ENCODE measurements at regions not wholly inside any gene's neighbourhood (a gene's known extent, or its start where the extent isn't known, plus 50 kb on each side); places are given as distances from the start of the nearest gene placed in this dataset.

GRCh38 chr14:96979611-96980074, 182.5 kb downstream of the VRK1 start (continued):
- no peak for TF ChIP-seq MYNN (tag by site-specific recombination; IDR thresholded peaks at IDR 0.05; ENCODE audit: borderline replicate concordance)
- TF ChIP-seq, protein P1, sequence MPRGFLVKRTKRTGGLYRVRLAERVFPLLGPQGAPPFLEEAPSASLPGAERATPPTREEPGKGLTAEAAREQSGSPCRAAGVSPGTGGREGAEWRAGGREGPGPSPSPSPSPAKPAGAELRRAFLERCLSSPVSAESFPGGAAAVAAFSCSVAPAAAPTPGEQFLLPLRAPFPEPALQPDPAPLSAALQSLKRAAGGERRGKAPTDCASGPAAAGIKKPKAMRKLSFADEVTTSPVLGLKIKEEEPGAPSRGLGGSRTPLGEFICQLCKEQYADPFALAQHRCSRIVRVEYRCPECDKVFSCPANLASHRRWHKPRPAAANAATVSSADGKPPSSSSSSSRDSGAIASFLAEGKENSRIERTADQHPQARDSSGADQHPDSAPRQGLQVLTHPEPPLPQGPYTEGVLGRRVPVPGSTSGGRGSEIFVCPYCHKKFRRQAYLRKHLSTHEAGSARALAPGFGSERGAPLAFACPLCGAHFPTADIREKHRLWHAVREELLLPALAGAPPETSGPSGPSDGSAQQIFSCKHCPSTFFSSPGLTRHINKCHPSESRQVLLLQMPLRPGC (tag by site-specific recombination; IDR thresholded peaks at IDR 0.05) = peak; percentile 94
- TF ChIP-seq, protein P2, sequence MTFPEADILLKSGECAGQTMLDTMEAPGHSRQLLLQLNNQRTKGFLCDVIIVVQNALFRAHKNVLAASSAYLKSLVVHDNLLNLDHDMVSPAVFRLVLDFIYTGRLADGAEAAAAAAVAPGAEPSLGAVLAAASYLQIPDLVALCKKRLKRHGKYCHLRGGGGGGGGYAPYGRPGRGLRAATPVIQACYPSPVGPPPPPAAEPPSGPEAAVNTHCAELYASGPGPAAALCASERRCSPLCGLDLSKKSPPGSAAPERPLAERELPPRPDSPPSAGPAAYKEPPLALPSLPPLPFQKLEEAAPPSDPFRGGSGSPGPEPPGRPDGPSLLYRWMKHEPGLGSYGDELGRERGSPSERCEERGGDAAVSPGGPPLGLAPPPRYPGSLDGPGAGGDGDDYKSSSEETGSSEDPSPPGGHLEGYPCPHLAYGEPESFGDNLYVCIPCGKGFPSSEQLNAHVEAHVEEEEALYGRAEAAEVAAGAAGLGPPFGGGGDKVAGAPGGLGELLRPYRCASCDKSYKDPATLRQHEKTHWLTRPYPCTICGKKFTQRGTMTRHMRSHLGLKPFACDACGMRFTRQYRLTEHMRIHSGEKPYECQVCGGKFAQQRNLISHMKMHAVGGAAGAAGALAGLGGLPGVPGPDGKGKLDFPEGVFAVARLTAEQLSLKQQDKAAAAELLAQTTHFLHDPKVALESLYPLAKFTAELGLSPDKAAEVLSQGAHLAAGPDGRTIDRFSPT (tag by site-specific recombination; IDR thresholded peaks at IDR 0.05) = 0 out of 2 replicates have a peak, but pooled peaks have one; percentile 33
- TF ChIP-seq ZNF174 (tag by site-specific recombination; IDR thresholded peaks at IDR 0.05) = no peak
- peak; percentile 99 for TF ChIP-seq ZNF843 (tag by site-specific recombination; IDR thresholded peaks at IDR 0.05)
- TF ChIP-seq ZXDB (tag by site-specific recombination; IDR thresholded peaks at IDR 0.05) = peak; percentile 97
- TF ChIP-seq PRDM6 (tag by site-specific recombination; IDR thresholded peaks at IDR 0.05) = peak; percentile 95
- peak; percentile 70 for TF ChIP-seq KLF9 (tag by site-specific recombination; IDR thresholded peaks at IDR 0.05; ENCODE audit: low read depth)
- TF ChIP-seq ZNF645 (tag by site-specific recombination; IDR thresholded peaks at IDR 0.05) = no peak
- no peak for TF ChIP-seq TRIM28 (IDR thresholded peaks at IDR 0.05; ENCODE audit: borderline replicate concordance, low read length)
- TF ChIP-seq ZBTB20 (tag by site-specific recombination; IDR thresholded peaks at IDR 0.05) = no peak
- peak; percentile 84 for TF ChIP-seq OVOL3 (tag by site-specific recombination; IDR thresholded peaks at IDR 0.05)
- TF ChIP-seq, protein P3, sequence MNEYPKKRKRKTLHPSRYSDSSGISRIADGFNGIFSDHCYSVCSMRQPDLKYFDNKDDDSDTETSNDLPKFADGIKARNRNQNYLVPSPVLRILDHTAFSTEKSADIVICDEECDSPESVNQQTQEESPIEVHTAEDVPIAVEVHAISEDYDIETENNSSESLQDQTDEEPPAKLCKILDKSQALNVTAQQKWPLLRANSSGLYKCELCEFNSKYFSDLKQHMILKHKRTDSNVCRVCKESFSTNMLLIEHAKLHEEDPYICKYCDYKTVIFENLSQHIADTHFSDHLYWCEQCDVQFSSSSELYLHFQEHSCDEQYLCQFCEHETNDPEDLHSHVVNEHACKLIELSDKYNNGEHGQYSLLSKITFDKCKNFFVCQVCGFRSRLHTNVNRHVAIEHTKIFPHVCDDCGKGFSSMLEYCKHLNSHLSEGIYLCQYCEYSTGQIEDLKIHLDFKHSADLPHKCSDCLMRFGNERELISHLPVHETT (tag by site-specific recombination; IDR thresholded peaks at IDR 0.05) = peak; percentile 92
- TF ChIP-seq ZFP69B (tag by site-specific recombination; IDR thresholded peaks at IDR 0.05) = no peak
- TF ChIP-seq ZNF157 (tag by site-specific recombination; IDR thresholded peaks at IDR 0.05) = no peak
- TF ChIP-seq SETDB1 (IDR thresholded peaks at IDR 0.05; ENCODE audit: insufficient read length, low read length) = no peak
- TF ChIP-seq ZNF148 (tag by site-specific recombination; IDR thresholded peaks at IDR 0.05; ENCODE audit: borderline replicate concordance) = no peak
- peak; percentile 68 for TF ChIP-seq ZNF610 (tag by site-specific recombination; IDR thresholded peaks at IDR 0.05; ENCODE audit: borderline replicate concordance)
- TF ChIP-seq ZNF76 (tag by site-specific recombination; IDR thresholded peaks at IDR 0.05; ENCODE audit: borderline replicate concordance, low read depth) = 0 out of 2 replicates have a peak, but pooled peaks have one; percentile 49
- no peak for TF ChIP-seq ZNF654 (tag by site-specific recombination; IDR thresholded peaks at IDR 0.05; ENCODE audit: low read depth)
- TF ChIP-seq BCL6B (tag by site-specific recombination; IDR thresholded peaks at IDR 0.05) = no peak
- TF ChIP-seq ZNF416 (tag by site-specific recombination; IDR thresholded peaks at IDR 0.05) = no peak
- TF ChIP-seq, protein P4, sequence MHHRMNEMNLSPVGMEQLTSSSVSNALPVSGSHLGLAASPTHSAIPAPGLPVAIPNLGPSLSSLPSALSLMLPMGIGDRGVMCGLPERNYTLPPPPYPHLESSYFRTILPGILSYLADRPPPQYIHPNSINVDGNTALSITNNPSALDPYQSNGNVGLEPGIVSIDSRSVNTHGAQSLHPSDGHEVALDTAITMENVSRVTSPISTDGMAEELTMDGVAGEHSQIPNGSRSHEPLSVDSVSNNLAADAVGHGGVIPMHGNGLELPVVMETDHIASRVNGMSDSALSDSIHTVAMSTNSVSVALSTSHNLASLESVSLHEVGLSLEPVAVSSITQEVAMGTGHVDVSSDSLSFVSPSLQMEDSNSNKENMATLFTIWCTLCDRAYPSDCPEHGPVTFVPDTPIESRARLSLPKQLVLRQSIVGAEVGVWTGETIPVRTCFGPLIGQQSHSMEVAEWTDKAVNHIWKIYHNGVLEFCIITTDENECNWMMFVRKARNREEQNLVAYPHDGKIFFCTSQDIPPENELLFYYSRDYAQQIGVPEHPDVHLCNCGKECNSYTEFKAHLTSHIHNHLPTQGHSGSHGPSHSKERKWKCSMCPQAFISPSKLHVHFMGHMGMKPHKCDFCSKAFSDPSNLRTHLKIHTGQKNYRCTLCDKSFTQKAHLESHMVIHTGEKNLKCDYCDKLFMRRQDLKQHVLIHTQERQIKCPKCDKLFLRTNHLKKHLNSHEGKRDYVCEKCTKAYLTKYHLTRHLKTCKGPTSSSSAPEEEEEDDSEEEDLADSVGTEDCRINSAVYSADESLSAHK (tag by site-specific recombination; IDR thresholded peaks at IDR 0.05) = peak; percentile 99
